HG02884 (cell line): ENCODE measurements at regions not wholly inside any gene's neighbourhood (a gene's known extent, or its start where the extent isn't known, plus 50 kb on each side); places are given as distances from the start of the nearest gene placed in this dataset.
A peak's percentile ranks its signal among the peaks of the same experiment; 100 is the strongest.
"Not testable (repeated sequence)": the region's sequence is repeated elsewhere in the genome, so short reads cannot be mapped to it uniquely, and the experiment has no call there.

Source experiments
- ATAC-seq: cut with Tn5 transposase; IDR thresholded peaks from one replicate; pipeline ENCODE4 v1.9.1; 2021; ENCODE audit warnings: mild to moderate bottlenecking, moderate library complexity; ENCODE audit not compliant: unreplicated experiment

DNA sequence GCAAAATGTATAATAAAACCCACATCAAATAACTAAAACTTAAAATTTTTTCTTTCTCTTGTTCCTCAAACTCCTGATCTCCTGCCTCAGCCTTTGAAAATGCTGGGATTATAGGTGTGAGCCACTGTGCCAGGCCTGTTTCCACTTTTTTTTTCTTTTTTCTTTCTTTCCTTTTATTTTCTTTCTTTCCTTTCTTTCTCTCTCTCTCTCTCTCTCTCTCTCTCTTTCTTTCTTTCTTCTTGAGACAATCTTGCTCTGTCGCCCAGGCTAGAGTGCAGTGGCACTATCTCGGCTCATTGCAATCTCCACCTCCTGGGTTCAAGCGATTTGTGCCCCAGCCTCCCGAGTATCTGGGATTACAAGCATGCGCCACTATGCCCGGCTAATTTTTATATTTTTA, 164.6 kb downstream of the OR2B2 start:
- ATAC-seq, result no peak

GRCh38 chr6:27746860-27747259, 165.3 kb downstream of the OR2B2 start:
- ATAC-seq, result not testable (repeated sequence)

DNA sequence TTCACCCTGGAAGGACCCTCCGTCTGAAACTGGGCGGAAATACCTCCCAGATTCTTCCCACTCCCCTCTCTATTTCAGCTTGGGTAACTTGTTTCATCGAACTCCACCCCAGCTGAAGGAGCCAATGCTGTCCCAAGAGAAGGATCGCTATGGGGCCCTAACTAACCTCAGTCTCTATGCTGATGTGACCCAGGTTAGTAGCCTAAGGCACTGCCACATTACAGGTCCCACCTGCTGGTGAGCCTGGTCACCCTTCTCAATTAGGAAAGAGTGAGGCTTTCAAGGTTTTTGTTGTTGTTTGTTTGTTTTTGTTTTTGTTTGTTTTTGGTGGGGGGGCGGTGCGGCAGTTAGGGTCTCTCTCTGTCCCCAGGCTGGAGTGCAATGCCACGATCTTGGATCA, 168.4 kb downstream of the OR2B2 start:
- ATAC-seq, result no peak

DNA sequence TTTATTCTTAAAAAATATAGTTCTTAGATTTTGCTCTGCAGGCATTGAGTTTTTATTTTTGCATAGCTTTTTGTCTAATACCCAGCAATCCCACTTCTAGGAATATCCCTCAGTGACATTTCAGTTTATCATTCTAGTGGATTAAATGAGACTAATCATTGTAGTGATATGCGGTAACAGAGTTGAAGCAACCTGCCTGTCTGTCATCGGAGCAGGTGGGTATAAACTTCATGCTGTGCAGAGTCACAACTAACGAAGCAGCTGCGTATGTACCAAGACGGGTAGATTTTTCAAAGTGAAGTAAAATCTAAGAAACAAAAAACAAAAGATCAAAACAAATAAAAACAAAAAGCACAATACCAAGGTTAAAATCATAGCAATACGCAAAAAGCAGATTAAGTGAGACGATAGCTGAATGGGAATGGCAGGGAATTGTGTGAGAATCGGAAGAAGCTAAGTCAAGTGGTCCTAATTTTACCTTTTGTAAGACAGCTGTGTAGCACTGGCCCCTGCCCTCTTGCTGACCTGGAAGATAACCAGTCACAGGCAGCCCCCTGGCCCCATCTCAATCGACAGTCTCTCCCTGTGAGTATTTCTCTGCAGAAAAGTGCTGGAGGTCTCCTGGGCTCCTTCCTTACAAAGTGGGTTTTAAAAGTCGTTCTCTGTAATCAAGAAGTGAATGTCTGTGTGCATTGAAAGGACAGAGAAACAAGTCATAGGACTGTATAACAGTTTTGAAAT, 169.2 kb downstream of the OR2B2 start:
- no peak for ATAC-seq

GRCh38 chr6:27739902-27740301, 172.3 kb downstream of the OR2B2 start:
- ATAC-seq, result not testable (repeated sequence)

DNA sequence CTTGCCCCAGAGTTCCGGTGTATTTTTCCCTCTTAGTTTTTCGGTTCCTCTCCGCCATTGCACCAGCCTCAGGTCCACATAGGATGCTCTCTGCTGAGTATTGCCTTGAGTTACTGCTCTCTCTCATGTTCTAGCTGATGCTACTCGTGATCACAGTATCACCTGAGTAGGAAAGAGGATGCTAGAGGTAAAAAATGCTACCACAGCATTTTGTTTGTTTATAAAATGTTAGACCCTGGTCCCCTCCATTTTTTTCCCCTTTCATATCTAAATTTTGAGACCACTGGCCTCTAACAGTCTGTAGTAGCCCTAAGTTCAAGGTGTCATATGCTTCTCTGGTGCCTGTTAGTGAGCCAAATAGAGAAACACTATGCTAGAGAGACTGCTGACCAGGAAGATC, 175.5 kb downstream of the OR2B2 start:
- no peak for ATAC-seq

DNA sequence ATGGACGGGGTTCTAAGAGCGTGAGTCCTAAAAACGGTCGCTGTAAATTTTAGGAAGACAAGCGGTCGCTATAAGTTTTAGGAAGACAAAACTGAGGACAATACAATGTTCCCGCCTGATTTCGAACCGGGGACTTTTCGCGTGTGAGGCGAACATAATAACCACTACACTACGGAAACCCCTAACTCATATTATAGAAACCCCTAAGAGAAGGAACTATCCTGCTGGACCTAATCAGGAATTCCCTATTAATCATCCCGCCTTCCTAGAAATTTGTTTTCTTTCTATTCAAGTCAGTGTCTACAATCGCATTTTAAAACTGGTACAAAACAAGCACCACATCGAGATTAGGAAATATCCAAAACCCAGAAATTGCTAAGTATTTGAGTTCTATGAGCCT, 183.8 kb downstream of the OR2B2 start:
- no peak for ATAC-seq

GRCh38 chr6:27726619-27727023, 185.6 kb downstream of the OR2B2 start:
- no peak for ATAC-seq

- no peak for ATAC-seq
Measured at GRCh38 chr6:27720607-27721580, 191.3 kb downstream of the OR2B2 start.

DNA sequence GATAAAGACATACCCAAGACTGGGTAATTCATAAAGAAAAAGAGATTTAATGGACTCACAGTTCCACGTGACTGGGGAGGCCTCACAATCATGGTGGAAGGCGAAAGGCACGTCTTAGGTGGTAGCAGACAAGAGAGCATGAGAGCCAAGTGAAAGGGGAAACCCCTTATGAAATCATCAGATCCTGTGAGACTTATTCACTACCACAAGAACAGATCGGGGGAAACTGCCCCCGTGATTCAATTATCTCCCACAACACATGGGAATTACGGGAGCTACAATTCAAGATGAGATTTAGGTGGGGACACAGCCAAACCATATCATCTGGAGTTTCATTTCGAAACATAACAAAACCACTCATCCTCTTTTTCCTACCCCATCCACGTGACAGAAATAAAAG, 193.2 kb downstream of the OR2B2 start:
- ATAC-seq, result peak; percentile 54

DNA sequence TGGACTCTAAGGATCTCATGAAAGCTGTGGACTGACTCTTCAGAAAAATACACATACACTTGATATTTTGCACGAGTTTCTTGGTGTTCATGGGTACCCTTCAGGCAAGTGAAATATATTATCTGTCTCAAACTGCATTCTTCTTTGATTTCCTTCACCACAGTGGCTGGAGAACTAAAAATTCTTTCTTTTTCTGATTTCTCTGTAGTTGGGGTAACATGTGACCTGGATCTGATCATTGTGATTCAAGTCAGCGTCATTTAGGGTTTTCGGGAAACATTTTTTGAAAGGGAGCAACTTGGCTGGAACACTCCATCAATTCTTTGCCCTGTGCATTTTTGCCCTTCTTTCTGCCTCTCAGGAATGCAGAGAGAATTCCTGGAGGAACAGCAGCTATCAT, 205.8 kb downstream of the OR2B2 start:
- no peak for ATAC-seq

GRCh38 chr6:27700337-27700736, 211.9 kb downstream of the OR2B2 start:
- ATAC-seq, result no peak

DNA sequence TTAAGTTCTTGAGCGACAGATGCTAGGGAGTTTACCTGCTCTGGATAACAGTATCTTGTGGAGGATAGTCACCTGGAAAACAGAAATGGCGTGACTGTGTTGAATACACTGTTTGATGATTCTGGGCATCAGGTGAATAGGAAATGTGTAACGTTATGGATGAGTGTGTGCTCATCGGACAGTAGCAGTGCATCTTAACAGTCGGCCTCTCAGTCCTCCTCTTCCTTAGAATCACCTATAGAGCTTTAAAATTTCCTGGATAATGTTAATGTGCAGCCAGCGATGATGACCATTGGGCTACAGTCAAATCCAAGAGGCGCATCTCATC, 217.7 kb downstream of the OR2B2 start:
- ATAC-seq, result no peak

- ATAC-seq, result peak; percentile 48
Measured at GRCh38 chr6:27693766-27694546, 218.2 kb downstream of the OR2B2 start.

GRCh38 chr6:27692133-27692532, 219.2 kb upstream of the ZNF184 start:
- ATAC-seq, result not testable (repeated sequence)

- ATAC-seq, result peak; percentile 60
Measured at GRCh38 chr6:27688014-27688586, 215.2 kb upstream of the ZNF184 start.

- ATAC-seq, result peak; percentile 62
Measured at GRCh38 chr6:27687154-27688013, 214.5 kb upstream of the ZNF184 start.

GRCh38 chr6:27685279-27685678, 212.4 kb upstream of the ZNF184 start:
- no peak for ATAC-seq

DNA sequence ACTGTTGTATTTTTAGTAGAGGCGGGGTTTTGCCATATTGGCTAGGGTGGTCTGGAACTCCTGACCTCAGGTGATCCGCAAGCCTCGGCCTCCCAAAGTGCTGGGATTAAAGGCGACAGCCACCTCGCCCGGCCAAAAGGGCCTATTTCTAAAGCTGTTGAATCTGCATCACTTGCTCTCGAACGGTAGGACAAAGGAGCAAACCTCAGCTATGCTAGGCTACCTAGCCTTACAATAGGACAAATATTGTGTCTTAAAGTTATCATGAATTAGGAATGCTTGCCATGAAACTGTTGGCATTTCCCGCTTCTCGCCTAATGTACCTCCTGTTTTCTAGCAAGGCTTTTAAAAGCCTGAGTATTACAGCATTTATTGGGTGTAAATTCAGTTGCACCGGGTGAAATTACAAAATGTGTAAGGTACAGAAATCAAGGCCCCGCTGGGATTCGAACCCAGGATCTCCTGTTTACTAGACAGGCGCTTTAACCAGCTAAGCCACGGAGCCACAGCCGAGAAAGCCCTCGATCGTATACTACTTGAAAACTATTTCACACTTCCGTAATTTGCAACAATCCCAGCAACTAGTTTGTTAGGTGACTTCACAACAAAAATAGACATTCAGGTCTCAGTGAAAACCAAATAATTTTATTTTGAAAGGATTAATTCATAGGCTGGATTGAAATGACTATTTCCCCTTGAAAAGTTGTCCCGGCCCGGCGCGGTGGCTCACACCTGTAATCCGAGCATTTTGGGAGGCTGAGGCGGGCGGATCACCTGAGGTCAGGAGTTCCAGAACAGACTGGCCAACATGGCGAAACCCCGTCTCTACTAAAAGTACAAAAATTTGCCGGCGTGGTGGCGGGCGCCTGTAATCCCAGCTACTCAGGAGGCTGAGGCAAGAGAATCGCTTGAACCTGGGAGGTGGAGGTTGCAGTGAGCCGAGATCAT, 211.6 kb upstream of the ZNF184 start:
- no peak for ATAC-seq
